NCI-H2029 treated with DMSO at 0.1 percent for 48 hours (cell line): ENCODE measurements at regions not wholly inside any gene's neighbourhood (a gene's known extent, or its start where the extent isn't known, plus 50 kb on each side); places are given as distances from the start of the nearest gene placed in this dataset.

Source experiments
- DNase-seq: peaks from one replicate; lab custom pipeline; 2025; lab: John Stamatoyannopoulos, UW

DNA sequence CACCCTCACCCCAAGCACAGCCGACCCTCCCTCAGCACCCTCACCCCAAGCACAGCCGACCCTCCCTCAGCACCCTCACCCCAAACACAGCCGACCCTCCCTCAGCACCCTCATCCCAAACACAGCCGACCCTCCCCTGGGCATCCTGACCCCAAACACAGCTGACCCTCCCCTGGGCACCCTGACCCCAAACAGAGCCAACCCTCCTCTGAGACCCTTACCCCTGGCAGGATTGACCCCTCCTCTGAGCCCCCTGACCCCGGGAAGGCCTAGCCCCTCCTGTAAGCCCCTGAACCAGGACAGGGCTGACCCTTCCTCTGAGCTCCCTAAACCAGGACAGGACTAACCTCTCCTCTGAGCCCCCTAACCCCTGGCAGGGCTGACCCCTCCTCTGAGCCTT is 84.4 kb upstream of the RAB6C start:
- no peak for DNase-seq

DNA sequence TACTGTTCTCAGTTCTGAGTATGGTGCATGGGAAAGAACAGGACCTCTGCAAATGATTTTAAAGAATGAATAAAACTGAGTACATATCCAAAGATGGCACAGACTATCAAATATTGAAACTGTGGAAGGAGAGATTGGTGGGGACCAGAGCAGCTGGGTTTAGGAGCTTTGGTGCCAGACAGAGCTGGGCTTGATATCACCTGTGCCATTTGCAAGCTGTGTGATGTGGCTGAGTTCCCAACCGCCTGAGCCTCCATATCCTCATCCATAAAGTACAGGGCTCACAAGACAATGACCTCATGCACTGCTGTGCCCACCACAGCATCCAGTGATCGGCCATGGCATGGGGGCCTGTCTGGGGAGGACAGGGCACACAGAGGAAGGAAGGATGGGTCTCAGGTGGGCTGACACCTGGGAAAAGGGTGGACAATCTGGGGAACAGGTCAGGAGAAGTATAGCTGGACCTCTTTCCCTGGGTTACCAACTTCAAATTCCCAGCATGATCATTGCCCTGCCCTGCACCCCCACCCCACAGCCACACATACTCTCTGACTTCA is 83.9 kb upstream of the RAB6C start:
- no peak for DNase-seq

DNA sequence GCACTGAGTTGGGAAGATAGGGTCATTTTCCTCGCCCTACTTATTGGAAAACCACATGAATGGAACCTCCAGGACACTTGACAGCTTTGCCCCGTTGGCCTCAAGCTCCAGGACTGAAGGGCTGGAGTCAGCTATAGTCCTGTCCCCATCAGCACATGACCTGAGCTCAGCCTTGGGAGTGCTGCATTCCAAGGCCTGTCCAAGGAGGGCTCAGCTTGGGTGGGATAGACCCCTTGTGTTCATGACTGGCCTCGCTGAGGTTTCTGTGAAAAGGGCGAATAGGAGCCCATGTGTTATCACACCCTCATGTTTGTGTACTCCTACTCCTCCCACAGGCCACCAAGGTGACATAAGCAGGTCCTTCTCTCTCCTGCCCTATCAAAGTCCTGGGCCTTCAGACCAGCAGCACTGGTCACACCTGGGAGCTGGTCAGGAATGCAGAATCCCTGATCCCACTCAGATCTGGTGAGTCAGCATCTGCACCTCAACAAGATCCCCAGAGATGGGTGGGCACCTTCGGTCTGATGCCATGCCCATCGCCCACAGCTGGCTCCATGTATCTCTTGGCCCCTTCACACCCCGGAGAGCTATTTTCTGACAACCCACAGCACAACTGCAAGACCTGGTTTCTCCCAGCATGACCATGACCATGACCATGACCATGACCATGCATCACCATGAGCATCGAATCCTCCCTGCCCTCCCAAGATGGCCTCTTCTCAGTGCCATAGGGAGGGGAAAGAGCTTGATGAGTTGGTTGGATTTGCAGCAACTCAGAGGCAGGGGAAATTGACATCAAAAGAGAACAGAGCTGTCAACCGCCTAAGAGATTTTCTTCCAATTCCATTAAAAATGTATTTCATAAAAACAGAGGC is 83.0 kb upstream of the RAB6C start:
- no peak for DNase-seq

DNA sequence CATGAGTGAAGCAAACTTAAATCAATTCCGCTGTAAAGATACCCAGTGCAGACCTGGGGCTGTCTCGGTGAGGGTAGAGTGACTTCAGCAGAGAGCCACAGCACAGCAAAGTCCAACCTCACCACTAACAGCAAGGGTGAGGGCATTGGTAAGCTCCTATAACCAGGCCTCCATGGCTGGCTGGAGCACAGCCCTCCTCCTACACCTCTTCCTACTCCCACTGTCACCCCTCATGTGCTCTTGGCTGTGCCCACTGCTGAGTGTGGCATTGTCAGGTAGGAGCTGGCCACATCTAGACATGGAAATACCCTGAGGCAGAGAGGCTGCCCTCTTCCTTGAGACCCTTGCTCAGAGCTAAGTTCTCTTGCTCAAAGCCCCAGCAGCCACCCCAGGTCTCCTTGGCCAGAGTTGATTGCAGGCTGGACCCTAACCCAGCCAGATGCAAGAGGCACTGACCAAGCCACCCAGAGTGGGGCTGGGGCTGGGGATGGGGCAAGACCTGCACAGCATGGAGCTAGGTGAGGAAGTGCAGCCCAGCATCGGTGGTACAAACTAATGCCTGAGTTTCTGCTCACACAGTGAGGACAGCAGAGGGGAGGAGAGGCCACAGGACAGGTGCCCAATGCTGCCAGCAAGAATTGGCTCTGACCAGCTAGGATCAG is 77.6 kb upstream of the RAB6C start:
- no peak for DNase-seq

DNA sequence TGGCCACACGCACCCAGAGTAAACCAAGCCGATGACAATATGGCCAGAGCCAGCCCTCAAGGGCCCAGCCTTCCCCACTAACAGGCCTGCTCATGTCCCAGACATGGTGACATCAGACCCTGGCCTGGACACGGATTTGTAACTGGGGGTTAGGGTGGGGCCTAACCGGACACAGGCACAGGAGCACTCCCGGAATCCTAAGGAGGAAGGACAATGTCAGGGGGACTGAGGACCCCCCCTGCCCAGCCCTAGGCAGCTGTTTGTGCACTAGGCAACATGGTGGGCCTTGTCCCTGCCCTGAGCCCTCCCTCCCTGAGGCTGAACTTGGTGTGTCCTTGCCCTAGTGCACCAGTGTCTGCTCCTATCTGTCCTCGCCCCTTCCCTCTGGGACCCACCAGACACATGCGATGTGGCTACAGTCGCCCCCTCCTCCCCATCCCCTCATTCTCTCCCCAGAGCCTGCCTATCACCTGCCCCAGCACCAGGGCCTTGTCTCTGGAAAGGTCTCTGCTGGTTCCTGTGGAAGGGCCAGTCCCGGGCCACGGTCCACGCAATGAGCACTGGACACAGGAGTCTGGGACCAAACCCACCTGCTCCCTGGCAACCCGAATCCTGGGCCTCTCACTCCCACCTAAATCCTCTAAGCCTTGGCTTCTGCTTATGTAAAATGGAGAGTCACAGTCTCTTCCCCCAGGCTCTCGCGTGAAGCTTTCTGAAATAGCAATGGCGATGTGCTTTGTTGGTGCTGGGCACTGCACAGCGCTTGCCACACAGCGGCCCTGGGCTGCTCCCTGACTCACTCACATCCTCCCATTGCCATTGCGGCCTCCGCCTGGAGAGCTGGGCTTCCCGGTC is 76.5 kb upstream of the RAB6C start:
- DNase-seq, result no peak

DNA sequence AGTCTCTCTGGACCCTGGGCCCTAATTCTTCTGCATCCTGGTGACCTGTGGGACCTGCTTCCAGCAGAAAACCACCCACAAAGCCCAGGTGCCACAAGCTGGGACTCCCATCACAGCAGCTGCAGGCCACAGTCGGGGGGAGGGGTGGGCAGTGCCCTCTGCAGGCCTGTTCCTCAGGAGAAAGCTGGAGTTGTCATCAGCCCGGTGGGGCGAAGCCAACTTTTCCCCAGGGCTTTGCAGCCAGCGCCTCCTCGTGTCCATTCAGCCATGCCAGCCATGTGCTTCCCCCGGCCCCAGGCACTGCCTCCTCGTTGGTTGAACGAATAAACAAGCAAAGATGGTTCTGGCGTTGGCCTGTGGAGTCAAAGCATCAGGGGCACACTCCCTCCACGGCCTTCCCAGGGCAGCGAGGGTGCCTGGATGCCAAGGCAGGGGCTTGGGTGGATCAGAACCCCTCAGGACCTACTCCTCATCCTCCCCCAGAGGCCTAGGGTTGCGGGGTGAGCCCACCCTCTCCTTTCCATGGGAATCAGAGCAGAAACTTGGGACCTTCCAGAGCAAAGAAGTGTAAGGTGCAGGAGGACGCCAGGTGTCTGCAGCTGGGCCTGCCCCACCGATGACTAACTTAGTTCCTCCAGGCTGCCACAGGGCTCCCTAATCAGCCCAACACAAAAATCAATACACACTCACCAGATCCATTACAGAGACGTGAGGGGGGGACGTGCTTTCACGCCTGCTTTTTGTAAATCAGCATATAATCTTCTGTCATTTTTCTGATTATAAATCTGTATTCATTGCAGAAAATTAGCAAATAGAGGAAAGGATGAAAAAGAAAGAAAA is 75.7 kb upstream of the RAB6C start:
- DNase-seq, result no peak

DNA sequence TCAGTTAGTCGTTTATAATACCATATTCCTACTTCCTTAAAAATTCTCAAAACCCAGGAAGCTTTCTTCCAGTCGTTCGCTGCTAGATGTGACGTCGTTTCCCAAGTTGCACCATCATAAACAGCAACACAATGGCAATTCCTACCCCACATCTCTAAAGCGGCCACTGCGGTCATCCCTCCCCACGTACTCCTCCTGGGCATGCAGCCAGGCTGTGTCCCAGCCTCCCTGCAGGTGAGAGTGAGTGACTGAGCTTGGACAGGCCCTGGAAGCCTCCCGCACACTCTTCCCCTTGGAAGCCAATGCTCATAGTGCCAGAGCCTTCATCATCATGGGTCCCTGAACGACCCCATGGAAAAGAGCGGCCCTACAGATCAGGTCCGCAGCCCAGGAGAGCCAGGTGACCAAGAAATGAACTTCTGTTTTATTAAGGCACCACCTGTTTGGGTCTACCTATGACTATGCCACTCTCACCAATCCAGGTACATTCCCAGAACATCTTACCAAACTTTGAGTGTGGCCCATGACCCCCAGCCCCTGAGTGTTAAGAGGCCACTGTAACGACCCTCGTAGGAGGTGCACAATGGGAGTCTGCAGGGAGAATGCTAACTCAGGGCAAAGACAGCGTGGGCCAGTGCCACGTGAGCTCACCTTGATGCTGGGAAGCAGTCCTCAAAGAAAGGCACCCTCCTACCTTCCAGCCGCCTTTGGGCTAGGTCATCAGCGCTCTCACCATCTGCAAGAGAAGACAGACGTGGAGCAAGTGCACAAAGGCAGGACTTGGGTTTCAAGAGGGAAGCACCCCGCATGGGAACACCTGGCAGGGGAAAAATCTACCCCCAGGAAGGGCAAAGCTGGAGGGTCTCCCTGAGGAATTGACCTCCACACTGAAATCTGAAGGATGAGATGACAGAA is 74.7 kb upstream of the RAB6C start:
- peak; percentile 12 for DNase-seq

DNA sequence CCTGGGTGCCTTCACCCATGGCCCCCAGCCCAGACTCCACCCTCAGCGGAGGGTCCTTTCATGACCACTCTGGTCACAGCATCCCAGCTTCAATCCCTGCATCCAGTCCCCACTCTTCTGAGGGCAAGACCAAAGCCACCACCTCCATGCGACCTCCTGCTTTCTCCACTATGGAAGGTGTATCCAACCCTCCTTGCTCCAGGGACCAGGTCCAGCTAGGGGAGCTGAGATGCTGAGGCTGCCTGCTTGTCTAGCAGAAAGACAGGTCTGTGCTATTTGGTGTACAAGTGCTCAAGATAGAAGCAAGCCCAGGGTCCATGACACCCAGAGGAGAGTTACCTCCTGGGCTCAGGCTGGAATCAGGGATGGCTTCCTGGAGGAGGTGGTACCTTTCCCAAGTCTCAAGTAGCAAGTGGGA is 73.8 kb upstream of the RAB6C start:
- DNase-seq, result no peak

DNA sequence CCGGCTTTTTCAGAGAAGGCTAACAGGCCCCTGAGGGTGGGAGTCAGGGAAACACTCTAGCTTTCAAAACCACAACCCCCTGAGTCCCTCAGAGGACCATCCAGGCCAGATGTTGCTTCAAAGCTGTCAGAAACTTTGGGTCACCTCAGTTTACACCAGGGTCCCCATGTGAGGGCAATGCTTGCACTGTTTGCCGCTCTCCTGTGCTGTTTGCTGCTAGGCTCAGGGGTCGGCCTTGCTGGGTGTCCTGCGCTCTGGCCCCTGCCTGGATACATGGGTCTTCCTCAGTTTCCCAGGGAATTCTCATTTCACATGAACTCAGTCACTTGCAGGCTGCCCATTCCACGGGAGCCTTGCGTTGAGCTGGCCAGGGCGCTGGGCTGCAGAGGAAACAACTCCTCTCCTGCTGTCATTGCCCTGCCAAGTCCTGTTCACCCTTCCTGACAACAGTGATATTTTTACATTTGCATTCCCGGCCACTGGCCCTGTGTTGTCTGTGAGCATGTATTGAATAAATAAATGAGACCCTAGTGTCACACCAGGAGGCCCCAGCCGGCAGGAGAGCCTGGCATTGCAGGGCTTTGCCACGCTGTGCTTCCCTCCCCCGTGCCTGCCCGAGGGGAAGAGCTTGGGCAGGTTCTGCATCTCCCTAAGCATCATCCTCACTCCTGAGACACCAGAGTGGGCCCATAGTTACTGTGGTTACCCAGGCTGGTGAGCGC is 73.2 kb upstream of the RAB6C start:
- DNase-seq, result no peak

DNA sequence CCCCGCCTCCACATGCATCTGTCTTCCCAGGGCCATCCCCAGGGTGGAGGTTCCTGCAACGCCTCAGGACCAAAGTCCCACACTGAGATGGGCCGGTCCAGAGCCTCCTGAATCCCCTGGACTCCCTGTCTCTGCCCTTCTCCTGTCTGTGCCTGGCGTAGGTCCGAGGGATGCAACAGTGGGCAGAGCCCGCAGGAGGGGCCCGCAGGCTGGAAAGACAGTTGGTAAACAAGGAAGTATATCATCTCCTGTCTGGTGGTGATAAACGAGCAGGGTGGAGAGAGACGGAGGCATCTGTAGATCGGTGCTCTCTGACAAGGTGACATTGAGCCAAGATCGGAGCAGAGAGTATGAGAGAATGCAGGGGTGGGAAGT is 72.6 kb upstream of the RAB6C start:
- DNase-seq, result no peak

DNA sequence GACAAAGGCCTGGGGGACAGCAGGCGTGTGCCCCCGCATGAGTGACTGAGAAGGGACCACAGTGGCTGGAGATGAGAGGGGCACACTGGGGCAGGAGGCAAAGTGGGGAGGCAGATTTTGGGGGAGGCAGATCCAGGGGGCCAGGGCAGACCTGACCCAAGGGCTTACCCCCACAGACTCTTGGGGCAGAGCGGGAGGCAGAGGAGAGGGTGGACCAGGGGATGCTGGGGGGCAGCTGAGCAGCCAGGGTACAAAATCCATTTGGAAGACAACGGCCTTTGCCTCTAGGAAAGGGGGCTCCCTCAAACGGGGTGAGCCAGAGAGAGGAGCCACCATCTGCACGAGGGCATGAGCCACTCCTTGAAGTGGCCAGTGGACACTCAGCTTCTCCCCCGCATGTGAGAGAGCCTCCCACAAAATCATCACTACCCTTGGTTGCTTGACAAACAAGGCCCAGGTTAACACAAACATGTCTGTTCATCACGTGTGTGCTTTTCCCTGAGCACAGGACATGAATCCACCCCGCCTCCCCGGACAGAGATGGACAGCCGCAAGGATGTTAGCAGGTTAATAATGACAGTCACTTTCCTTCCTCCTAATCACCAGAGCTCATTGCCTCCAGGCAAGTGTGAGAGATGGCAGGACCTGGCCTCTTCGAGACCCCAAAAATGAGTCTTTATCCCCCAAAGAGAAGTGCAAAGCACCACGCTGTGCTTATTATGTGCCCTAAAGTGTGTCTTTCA is 72.0 kb upstream of the RAB6C start:
- DNase-seq, result no peak

DNA sequence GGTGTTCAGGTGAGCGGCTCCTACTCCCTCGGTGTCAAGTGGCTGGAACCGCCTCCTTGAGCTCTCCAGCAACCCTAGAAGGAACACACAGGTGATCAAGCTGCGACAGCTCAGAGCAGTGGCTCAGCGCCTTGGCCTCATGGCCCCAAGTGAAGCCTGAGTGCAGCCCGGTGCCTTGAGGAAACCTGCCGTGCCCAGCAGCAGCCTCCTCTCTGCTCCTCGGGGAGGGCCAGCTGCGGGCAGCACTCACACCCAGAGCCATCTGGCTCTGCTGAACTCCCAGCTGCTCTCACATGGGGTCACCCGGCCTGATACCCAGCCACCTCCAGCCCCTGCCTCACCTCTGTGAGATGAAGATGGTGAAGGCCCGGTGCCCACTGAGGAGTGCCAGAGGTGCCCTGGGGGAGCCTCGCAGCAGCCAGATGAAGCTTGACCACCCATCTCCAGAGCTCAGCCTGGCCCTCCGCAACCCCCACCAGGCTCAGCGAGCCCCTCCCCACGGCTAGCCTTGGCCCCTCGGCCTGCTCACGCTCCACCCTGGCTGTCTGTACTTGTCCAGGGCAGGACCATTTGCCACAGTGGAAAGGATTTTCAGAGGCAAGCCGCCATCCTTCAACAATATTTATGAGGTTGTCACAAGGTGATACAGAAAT is 70.6 kb upstream of the RAB6C start:
- no peak for DNase-seq

DNA sequence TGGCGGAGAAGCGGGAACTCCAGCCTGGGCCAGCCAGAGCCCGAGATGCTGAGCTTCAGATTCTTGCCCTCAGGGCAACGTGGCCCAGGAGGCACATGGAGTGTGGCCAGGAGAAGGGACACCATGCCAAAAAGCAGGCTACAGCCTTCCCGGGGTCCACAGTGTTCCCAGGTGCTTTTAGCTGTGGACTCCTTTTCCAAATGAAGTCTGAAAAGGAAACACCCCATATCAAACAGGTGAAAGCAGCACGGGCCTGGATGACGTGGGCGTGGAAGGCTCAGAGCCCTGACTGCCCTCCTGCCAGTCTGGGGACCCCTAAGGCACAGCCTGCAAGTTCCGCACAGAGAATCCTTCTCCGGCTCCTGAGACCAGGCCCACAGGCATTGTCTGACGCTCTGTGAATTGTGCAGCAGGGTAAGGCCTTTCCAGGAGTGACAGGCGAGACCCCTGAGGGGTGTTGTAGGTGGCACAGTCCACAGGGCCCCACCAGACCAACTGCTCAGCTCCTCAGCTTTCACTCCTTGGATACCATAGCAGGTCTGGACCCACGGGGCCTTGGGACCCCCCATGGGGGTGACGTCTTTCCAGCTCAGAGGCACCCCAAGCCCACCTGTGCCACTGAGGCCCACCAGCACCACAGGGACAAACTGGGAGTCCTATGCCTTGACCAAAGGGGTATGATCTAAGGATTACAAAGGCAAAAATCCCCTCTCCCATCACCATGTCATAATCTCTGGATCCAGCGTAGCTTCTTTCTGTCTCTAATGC is 69.6 kb upstream of the RAB6C start:
- DNase-seq, result no peak

DNA sequence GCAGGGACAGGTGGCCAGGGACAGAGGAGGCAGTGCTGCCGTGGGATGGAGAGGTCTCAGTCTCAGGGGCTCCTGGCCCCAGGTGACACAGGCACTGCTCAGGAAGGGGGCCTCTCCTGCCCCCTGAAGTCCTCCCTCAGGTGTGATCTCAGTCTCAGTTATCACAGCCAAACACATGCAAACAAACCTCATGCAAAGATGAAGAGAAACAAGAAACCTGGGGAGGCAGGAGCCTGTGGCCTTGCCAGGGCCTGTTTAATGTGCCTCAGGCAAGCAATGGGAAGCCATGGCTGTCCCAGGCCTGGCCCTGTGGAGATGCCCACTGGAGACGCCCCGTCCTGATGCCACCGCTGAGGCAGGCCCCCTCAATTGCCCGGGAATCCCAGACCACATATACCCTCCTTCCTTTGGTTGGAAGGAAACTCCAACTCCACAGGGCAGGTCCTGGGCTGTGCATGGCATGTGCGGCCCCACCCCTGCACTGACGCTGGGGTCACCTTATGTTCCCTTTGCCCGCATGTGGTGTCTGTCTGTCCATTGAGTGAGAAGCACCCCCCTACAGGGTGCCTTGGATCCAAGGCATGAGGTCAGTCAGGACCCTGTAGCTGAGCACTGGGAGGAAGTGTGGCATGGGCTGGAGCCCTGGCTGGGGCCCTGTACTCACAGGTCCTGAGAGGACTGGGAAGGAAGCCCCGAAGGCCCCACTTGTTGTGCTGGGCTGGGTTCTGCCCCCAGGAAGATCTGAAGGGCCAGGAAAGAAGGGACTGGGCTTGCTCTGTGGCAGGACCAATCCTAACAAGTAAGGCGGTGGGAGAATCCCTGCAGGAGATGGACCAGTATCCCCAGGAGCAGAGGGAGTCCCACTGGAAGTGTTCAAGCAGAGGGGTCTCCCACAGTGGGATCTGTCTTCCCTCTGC is 68.8 kb upstream of the RAB6C start:
- DNase-seq, result no peak

DNA sequence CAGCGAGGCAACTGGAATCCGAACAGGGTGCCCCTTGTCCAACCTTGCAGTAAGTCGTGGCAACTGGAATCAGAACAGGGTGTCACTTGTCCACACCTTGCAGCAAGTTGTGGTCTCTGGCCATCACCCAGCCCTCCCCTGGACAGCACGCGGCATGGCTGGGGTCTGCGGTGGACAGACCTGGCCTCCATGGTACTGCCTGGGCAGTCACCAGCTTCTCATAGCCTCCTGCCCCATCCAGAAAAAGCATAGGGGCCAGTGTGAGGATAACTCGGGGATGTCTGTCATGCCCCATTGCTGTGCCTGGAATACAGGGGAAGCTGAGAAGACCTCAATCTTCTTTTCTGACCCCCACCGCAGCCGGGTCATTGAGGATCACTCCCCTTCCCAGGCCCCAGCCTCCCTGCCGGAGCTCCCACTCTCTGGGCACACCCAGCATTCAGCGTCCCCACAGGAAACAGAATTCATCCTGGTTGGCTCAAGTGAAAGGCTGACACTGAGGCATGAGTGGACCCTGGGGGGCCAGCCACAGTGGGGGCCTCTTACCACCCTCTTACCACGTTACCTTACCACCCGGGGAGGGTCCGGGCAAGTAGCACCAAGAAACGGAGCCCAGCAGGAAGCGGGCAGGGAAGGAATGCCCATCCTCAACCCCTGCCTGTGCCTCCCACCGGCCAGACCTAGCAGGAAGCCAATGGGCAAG is 68.0 kb upstream of the RAB6C start:
- no peak for DNase-seq
